Skeletal muscle satellite cell (primary cell): ENCODE measurements at regions not wholly inside any gene's neighbourhood (a gene's known extent, or its start where the extent isn't known, plus 50 kb on each side); places are given as distances from the start of the nearest gene placed in this dataset.
"Not testable (repeated sequence)": the region's sequence is repeated elsewhere in the genome, so short reads cannot be mapped to it uniquely, and the experiment has no call there.

ENCODE experiments used
- H3K27me3 ChIP-seq: 2 replicates; pipeline ENCODE4 v1.7.0; 2013; ENCODE audit warnings: low read length; ENCODE audit not compliant: control insufficient read depth, insufficient read depth
- H3K36me3 ChIP-seq: 2 replicates; pipeline ENCODE4 v1.7.0; 2013; ENCODE audit warnings: mild to moderate bottlenecking, control low read depth, low read length; ENCODE audit not compliant: insufficient read depth
- H3K4me1 ChIP-seq: 2 replicates; pipeline ENCODE4 v1.7.0; 2013; ENCODE audit warnings: low read length; ENCODE audit not compliant: control insufficient read depth, insufficient read depth
- H3K4me2 ChIP-seq: 2 replicates; pipeline ENCODE4 v1.7.0; 2013; ENCODE audit warnings: mild to moderate bottlenecking, low read length
- H3K4me3 ChIP-seq: 2 replicates; pipeline ENCODE4 v1.7.0; 2013; ENCODE audit warnings: low read length
- H3K9ac ChIP-seq: 2 replicates; pipeline ENCODE4 v1.7.0; 2013; ENCODE audit warnings: mild to moderate bottlenecking, low read depth, low read length, moderate library complexity
- H3K9me3 ChIP-seq: replicated peaks from 2 replicates; pipeline ENCODE4 v1.7.0; 2013; ENCODE audit warnings: mild to moderate bottlenecking, control low read depth, low read length

- Histone ChIP-seq H3K4me3 (no peak overlapping the region), H3K4me1 (peaks cover 15% of the 10 kb centered on the region), H3K4me2 (no peak overlapping the region), H3K27me3 (no peaks in the 10 kb centered on the region), H3K9ac (no peak overlapping the region), H3K9me3 (no peaks in the 10 kb centered on the region), H3K36me3 (no peaks in the 10 kb centered on the region)
These were observed 375.6 kb upstream of the C11orf87 start for GRCh38 chr11:109046284-109046992.

GRCh38 chr11:109048098-109048497 lies 373.9 kb upstream of the C11orf87 start:
- Histone ChIP-seq H3K36me3 (no peaks in the 10 kb centered on the region), H3K27me3 (no peaks in the 10 kb centered on the region), H3K4me2 (peak overlapping the region; percentile 2), H3K9me3 (no peaks in the 10 kb centered on the region), H3K9ac (no peak overlapping the region), H3K4me1 (peaks cover 15% of the 10 kb centered on the region), H3K4me3 (no peak overlapping the region)

- Histone ChIP-seq H3K9ac (no peak overlapping the region), H3K36me3 (no peaks in the 10 kb centered on the region), H3K4me1 (peaks cover 15% of the 10 kb centered on the region), H3K4me2 (no peak overlapping the region), H3K4me3 (no peak overlapping the region), H3K9me3 (no peaks in the 10 kb centered on the region), H3K27me3 (no peaks in the 10 kb centered on the region)
These were observed 370.8 kb upstream of the C11orf87 start for GRCh38 chr11:109051200-109051599.

- H3K4me1 ChIP-seq: no peaks in the 10 kb centered on the region
- no peaks in the 10 kb centered on the region for H3K9me3 ChIP-seq
- no peak overlapping the region for H3K9ac ChIP-seq
- H3K36me3 ChIP-seq: no peaks in the 10 kb centered on the region
- no peak overlapping the region for H3K4me2 ChIP-seq
- H3K4me3 ChIP-seq: no peak overlapping the region
- peaks cover 3% of the 10 kb centered on the region for H3K27me3 ChIP-seq
These were observed 362.6 kb upstream of the C11orf87 start for GRCh38 chr11:109059402-109059801.

GRCh38 chr11:109061394-109061793 lies 360.6 kb upstream of the C11orf87 start:
- Histone ChIP-seq H3K4me1 (no peaks in the 10 kb centered on the region), H3K36me3 (no peaks in the 10 kb centered on the region), H3K4me2 (no peak overlapping the region), H3K27me3 (peaks cover 3% of the 10 kb centered on the region), H3K9me3 (no peaks in the 10 kb centered on the region), H3K4me3 (no peak overlapping the region), H3K9ac (no peak overlapping the region)

GRCh38 chr11:109062445-109062844 lies 359.5 kb upstream of the C11orf87 start:
- no peaks in the 10 kb centered on the region for H3K9me3 ChIP-seq
- H3K9ac ChIP-seq: no peak overlapping the region
- H3K4me2 ChIP-seq: no peak overlapping the region
- no peaks in the 10 kb centered on the region for H3K36me3 ChIP-seq
- no peak overlapping the region for H3K4me3 ChIP-seq
- H3K4me1 ChIP-seq: no peaks in the 10 kb centered on the region
- no peaks in the 10 kb centered on the region for H3K27me3 ChIP-seq

GRCh38 chr11:109062871-109063270 lies 359.1 kb upstream of the C11orf87 start:
- Histone ChIP-seq H3K4me2 (no peak overlapping the region), H3K9ac (no peak overlapping the region), H3K9me3 (no peaks in the 10 kb centered on the region), H3K27me3 (no peaks in the 10 kb centered on the region), H3K36me3 (no peaks in the 10 kb centered on the region), H3K4me1 (no peaks in the 10 kb centered on the region), H3K4me3 (no peak overlapping the region)

GRCh38 chr11:109064618-109065311 lies 357.2 kb upstream of the C11orf87 start:
- H3K4me1 ChIP-seq, H3K27me3 ChIP-seq, H3K36me3 ChIP-seq, H3K9me3 ChIP-seq, H3K4me3 ChIP-seq, H3K4me2 ChIP-seq, H3K9ac ChIP-seq: not testable (repeated sequence)

GRCh38 chr11:109071262-109071661 lies 350.7 kb upstream of the C11orf87 start:
- Histone ChIP-seq H3K4me3 (no peak overlapping the region), H3K4me1 (peaks cover 13% of the 10 kb centered on the region), H3K9me3 (no peaks in the 10 kb centered on the region), H3K9ac (no peak overlapping the region), H3K27me3 (no peaks in the 10 kb centered on the region), H3K36me3 (no peaks in the 10 kb centered on the region), H3K4me2 (no peak overlapping the region)

GRCh38 chr11:109071712-109072524 lies 350.1 kb upstream of the C11orf87 start:
- Histone ChIP-seq H3K27me3 (no peaks in the 10 kb centered on the region), H3K9me3 (no peaks in the 10 kb centered on the region), H3K4me3 (no peak overlapping the region), H3K4me1 (peaks cover 13% of the 10 kb centered on the region), H3K36me3 (no peaks in the 10 kb centered on the region), H3K9ac (no peak overlapping the region), H3K4me2 (peak overlapping the region; percentile 19)

GRCh38 chr11:109073032-109073822 lies 348.8 kb upstream of the C11orf87 start:
- H3K4me3 ChIP-seq: no peak overlapping the region
- no peaks in the 10 kb centered on the region for H3K9me3 ChIP-seq
- no peaks in the 10 kb centered on the region for H3K36me3 ChIP-seq
- H3K27me3 ChIP-seq: no peaks in the 10 kb centered on the region
- H3K4me2 ChIP-seq: no peak overlapping the region
- peaks cover 13% of the 10 kb centered on the region for H3K4me1 ChIP-seq
- no peak overlapping the region for H3K9ac ChIP-seq
